ENCODE measurements at regions not wholly inside any gene's neighbourhood (a gene's known extent, or its start where the extent isn't known, plus 50 kb on each side); places are given as distances from the start of the nearest gene placed in this dataset.

DNA sequence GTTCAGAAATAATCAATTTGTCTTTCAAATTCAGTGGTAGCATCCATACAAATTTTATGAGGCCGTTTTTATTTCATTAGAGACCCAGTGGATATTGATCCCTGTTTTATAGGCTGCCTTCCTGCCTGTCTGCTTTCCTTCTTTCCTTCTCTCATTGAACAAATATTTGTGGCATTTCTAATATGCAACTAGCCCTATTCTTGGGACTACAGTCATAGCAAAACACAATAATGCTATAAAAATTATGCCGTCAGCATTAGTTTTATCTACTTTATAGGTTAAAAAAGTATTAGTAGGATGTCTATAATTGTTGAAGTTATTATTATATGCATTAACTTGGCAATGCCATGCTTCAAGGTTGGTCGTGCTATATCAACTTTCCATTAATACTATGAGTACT lies 2037.8 kb upstream of the LRRTM1 start (continued):
- TF ChIP-seq CHD4 (IDR thresholded peaks at IDR 0.05) (no peak), MTA2 (IDR thresholded peaks at IDR 0.05; ENCODE audit: low read depth) (no peak), YY1 (IDR thresholded peaks at IDR 0.05; ENCODE audit: low read depth, low read length) (no peak), CBX5 (IDR thresholded peaks at IDR 0.05; ENCODE audit: low read depth) (no peak), CHD1 (IDR thresholded peaks at IDR 0.05; ENCODE audit: low read depth, low read length) (no peak)
- TF ChIP-seq, protein P1, sequence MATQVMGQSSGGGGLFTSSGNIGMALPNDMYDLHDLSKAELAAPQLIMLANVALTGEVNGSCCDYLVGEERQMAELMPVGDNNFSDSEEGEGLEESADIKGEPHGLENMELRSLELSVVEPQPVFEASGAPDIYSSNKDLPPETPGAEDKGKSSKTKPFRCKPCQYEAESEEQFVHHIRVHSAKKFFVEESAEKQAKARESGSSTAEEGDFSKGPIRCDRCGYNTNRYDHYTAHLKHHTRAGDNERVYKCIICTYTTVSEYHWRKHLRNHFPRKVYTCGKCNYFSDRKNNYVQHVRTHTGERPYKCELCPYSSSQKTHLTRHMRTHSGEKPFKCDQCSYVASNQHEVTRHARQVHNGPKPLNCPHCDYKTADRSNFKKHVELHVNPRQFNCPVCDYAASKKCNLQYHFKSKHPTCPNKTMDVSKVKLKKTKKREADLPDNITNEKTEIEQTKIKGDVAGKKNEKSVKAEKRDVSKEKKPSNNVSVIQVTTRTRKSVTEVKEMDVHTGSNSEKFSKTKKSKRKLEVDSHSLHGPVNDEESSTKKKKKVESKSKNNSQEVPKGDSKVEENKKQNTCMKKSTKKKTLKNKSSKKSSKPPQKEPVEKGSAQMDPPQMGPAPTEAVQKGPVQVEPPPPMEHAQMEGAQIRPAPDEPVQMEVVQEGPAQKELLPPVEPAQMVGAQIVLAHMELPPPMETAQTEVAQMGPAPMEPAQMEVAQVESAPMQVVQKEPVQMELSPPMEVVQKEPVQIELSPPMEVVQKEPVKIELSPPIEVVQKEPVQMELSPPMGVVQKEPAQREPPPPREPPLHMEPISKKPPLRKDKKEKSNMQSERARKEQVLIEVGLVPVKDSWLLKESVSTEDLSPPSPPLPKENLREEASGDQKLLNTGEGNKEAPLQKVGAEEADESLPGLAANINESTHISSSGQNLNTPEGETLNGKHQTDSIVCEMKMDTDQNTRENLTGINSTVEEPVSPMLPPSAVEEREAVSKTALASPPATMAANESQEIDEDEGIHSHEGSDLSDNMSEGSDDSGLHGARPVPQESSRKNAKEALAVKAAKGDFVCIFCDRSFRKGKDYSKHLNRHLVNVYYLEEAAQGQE (IDR thresholded peaks at IDR 0.05; ENCODE audit: low read depth, low read length) = no peak

DNA sequence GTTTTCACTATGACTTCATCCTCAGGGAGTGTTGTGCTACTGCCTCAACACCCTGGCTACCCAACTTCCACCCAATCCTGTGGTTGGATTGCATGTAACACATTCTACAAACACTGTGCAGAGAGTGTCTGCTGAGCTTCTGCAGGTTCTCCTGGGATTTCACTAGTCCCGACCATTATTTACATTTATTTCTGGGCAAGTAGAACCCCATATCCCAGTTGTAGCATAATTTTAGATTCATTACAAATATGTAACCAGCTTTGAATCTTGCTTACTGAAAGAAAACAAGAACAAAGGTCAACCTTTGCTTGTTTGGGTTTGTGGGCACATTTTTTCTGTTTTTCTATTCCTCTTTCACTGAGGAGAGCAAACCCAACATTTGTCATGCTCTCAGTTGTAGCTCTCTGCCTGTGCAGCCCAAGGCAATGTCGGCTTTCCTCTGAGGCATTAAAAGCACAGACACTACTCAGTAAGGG lies 2036.1 kb upstream of the LRRTM1 start:
- CTCF ChIA-PET = interaction anchor here (0.6 to 2.1 kb wide), 7 partner anchors 11 to 134 kb away, joined by 3 to 8 read pairs (median 3); no protein-coding TSS in a partner anchor
- no peak for FAIRE-seq
- no peak overlapping the region for H3K4me2 ChIP-seq (ENCODE audit: control insufficient read depth, insufficient read depth)
- TF ChIP-seq, protein P2, sequence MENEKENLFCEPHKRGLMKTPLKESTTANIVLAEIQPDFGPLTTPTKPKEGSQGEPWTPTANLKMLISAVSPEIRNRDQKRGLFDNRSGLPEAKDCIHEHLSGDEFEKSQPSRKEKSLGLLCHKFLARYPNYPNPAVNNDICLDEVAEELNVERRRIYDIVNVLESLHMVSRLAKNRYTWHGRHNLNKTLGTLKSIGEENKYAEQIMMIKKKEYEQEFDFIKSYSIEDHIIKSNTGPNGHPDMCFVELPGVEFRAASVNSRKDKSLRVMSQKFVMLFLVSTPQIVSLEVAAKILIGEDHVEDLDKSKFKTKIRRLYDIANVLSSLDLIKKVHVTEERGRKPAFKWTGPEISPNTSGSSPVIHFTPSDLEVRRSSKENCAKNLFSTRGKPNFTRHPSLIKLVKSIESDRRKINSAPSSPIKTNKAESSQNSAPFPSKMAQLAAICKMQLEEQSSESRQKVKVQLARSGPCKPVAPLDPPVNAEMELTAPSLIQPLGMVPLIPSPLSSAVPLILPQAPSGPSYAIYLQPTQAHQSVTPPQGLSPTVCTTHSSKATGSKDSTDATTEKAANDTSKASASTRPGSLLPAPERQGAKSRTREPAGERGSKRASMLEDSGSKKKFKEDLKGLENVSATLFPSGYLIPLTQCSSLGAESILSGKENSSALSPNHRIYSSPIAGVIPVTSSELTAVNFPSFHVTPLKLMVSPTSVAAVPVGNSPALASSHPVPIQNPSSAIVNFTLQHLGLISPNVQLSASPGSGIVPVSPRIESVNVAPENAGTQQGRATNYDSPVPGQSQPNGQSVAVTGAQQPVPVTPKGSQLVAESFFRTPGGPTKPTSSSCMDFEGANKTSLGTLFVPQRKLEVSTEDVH (IDR thresholded peaks at IDR 0.05; ENCODE audit: low read depth, partially characterized antibody) = no peak
- TF ChIP-seq POLR2AphosphoS5 (IDR thresholded peaks at IDR 0.05; ENCODE audit: low read length) (no peak), NR2C1 (IDR thresholded peaks at IDR 0.05) (no peak), SPI1 (IDR thresholded peaks at IDR 0.05; ENCODE audit: borderline replicate concordance, insufficient read depth, low read depth, low read length) (peak; percentile 74; the same call in 1 of the 2 replicates), CREB1 (IDR thresholded peaks at IDR 0.05; ENCODE audit: low read depth) (no peak), RCOR1 (conservative IDR thresholded peaks at IDR 0.05; ENCODE audit: low read depth, low read length) (no peak), MYB (IDR thresholded peaks at IDR 0.05; ENCODE audit: borderline replicate concordance, low read depth, low read length) (no peak), YBX1 (IDR thresholded peaks at IDR 0.05) (no peak), FOXM1 (IDR thresholded peaks at IDR 0.05; ENCODE audit: low read depth, low read length) (no peak), CHD1 (IDR thresholded peaks at IDR 0.05; ENCODE audit: low read depth, low read length) (no peak)
- TF ChIP-seq, protein P3, sequence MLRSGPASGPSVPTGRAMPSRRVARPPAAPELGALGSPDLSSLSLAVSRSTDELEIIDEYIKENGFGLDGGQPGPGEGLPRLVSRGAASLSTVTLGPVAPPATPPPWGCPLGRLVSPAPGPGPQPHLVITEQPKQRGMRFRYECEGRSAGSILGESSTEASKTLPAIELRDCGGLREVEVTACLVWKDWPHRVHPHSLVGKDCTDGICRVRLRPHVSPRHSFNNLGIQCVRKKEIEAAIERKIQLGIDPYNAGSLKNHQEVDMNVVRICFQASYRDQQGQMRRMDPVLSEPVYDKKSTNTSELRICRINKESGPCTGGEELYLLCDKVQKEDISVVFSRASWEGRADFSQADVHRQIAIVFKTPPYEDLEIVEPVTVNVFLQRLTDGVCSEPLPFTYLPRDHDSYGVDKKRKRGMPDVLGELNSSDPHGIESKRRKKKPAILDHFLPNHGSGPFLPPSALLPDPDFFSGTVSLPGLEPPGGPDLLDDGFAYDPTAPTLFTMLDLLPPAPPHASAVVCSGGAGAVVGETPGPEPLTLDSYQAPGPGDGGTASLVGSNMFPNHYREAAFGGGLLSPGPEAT (IDR thresholded peaks at IDR 0.05; ENCODE audit: low read depth) = peak; percentile 75

More for the DNA sequence above, 2036.1 kb upstream of the LRRTM1 start:
- H3K36me3 ChIP-seq (ENCODE audit: control insufficient read depth in 2 of 2, insufficient read depth in 2 of 2, low read length in 1 of 2) = no peaks in the 10 kb centered on the region
- 21% methylated on average over 2 of the region's 2 CpGs for WGBS (ENCODE audit: insufficient coverage, insufficient replicate concordance, low lambda C conversion rate, missing lambda C conversion rate)
- ChIA-PET RAD21 (ENCODE audit: unreplicated experiment) (interaction anchor here (0.8 to 3.9 kb wide), 23 partner anchors 11 to 199 kb away, joined by 3 to 49 read pairs (median 4); no protein-coding TSS in a partner anchor), POLR2A (interaction anchor here (1.1 to 2.6 kb wide), 4 partner anchors 11 to 26 kb away, joined by 3 to 13 read pairs (median 4); no protein-coding TSS in a partner anchor), SMC1A (ENCODE audit: uncharacterized antibody, unreplicated experiment) (interaction anchor here (0.6 to 3.7 kb wide), 28 partner anchors 9 to 1956 kb away, joined by 3 to 71 read pairs (median 4); no protein-coding TSS in a partner anchor)
- in situ Hi-C loops (cut with MboI) (no loop called here), intact Hi-C loops (cut with micrococcal nuclease; ENCODE audit: unreplicated experiment) (no loop called here)
- no peaks in the 10 kb centered on the region for H3K79me2 ChIP-seq (ENCODE audit: control insufficient read depth, insufficient read depth, low read length)
- no peaks in the 10 kb centered on the region for H3K27me3 ChIP-seq (replicated peaks in 1 of 2; ENCODE audit: control insufficient read depth in 2 of 2, insufficient read depth in 2 of 2, low read length in 1 of 2)
- H3K9ac ChIP-seq (ENCODE audit: control insufficient read depth, insufficient read depth, low read length) = no peak overlapping the region
- no peaks in the 10 kb centered on the region; the same call in 1 of the 2 replicates for H3K4me1 ChIP-seq (ENCODE audit: control insufficient read depth, insufficient read depth, low read length)
- H3K9me3 ChIP-seq (replicated peaks; ENCODE audit: control insufficient read depth, insufficient read depth, low read length) = no peaks in the 10 kb centered on the region
- H3K27ac ChIP-seq (ENCODE audit: control insufficient read depth, insufficient read depth) = no peak overlapping the region
- no peak overlapping the region for H3K4me3 ChIP-seq
- no peak overlapping the region for H2AFZ ChIP-seq (ENCODE audit: control insufficient read depth, low read depth, low read length)
- no TSS peak for BruUV-seq (replicated peaks)
- ATAC-seq (peak; percentile 97), DNase-seq (ENCODE audit: low read depth, low spot score) (no peak)
- no peaks in the 10 kb centered on the region for H4K20me1 ChIP-seq (ENCODE audit: control insufficient read depth, insufficient read depth)
